Common myeloid progenitor, CD34-positive (primary cell): ENCODE measurements at regions not wholly inside any gene's neighbourhood (a gene's known extent, or its start where the extent isn't known, plus 50 kb on each side); places are given as distances from the start of the nearest gene placed in this dataset.

ENCODE experiments used
- CTCF ChIA-PET: fragments of 350-600 bp; sonication (Branson Sonifier 250); formaldehyde crosslinking; loops from one replicate; lab custom pipeline; 2021; ENCODE audit warnings: antibody characterized with exemption; lab: Charles Lee
- POLR2A ChIA-PET: fragments of 350-600 bp; sonication (Branson Sonifier 250); formaldehyde crosslinking; loops from one replicate; lab custom pipeline; 2021; ENCODE audit warnings: antibody characterized with exemption; lab: Charles Lee
- DNase-seq, 3 donors: peaks; one replicate each; pipeline versions ENCODE4 v3.0.0 to v3.0.0-alpha.2; 2013
- H3K27ac ChIP-seq, 2 experiments: 1 replicate in 1 of 2; 2 replicates in 1 of 2; pipeline ENCODE4 v1.7.0; 2013; ENCODE audit warnings: inconsistent platforms in 2 of 2, low read length in 2 of 2, mild to moderate bottlenecking in 2 of 2, low read depth in 1 of 2, moderate library complexity in 1 of 2; ENCODE audit not compliant: severe bottlenecking in 2 of 2, insufficient read depth in 1 of 2, poor library complexity in 1 of 2
- H3K27me3 ChIP-seq, 5 experiments: replicated peaks in 2 of 5; 1 replicate in 3 of 5; 2 replicates in 2 of 5; pipeline versions ENCODE4 v1.6.1 to v1.7.0; 2013; ENCODE audit warnings: low read length in 4 of 5, mild to moderate bottlenecking in 2 of 5, moderate library complexity in 2 of 5, inconsistent platforms in 1 of 5; ENCODE audit not compliant: insufficient read depth in 5 of 5, control insufficient read depth in 4 of 5
- H3K36me3 ChIP-seq, 4 experiments: 1 replicate in 2 of 4; 2 replicates in 2 of 4; pipeline versions ENCODE4 v1.6.1 to v1.7.0; 2013; ENCODE audit warnings: low read length in 3 of 4, control low read depth in 1 of 4, mild to moderate bottlenecking in 1 of 4; ENCODE audit not compliant: control insufficient read depth in 4 of 4, insufficient read depth in 4 of 4
- H3K4me1 ChIP-seq, 4 experiments: 1 replicate in 3 of 4; 2 replicates in 1 of 4; pipeline versions ENCODE4 v1.6.1 to v1.7.1; 2013; ENCODE audit warnings: low read length in 3 of 4, mild to moderate bottlenecking in 3 of 4, control low read depth in 1 of 4, inconsistent platforms in 1 of 4, moderate library complexity in 1 of 4; ENCODE audit not compliant: control insufficient read depth in 4 of 4, insufficient read depth in 4 of 4; ENCODE audit errors: control extremely low read depth in 1 of 4
- H3K4me3 ChIP-seq, 7 experiments: 1 replicate in 4 of 7; 2 replicates in 3 of 7; pipeline versions ENCODE4 v1.5.1 to v1.7.0; 2013; ENCODE audit warnings: mild to moderate bottlenecking in 7 of 7, low read length in 6 of 7, moderate library complexity in 6 of 7, inconsistent platforms in 2 of 7, low read depth in 2 of 7, control low read depth in 1 of 7; ENCODE audit not compliant: insufficient read depth in 4 of 7, control insufficient read depth in 1 of 7; ENCODE audit errors: extremely low read depth in 1 of 7
- H3K9me3 ChIP-seq, 5 experiments: 1 replicate in 4 of 5; 2 replicates in 1 of 5; pipeline versions ENCODE4 v1.6.1 to v1.7.1; 2013; ENCODE audit warnings: low read length in 4 of 5, mild to moderate bottlenecking in 2 of 5, inconsistent platforms in 1 of 5, low read depth in 1 of 5, moderate library complexity in 1 of 5; ENCODE audit not compliant: control insufficient read depth in 4 of 5, insufficient read depth in 2 of 5; ENCODE audit errors: control extremely low read depth in 1 of 5
- WGBS: methylation state at CpG from one replicate; pipeline ENCODE4 v1.1.5; 2013; ENCODE audit not compliant: insufficient coverage; 5-methylcytosine and 5-hydroxymethylcytosine counted together

DNA sequence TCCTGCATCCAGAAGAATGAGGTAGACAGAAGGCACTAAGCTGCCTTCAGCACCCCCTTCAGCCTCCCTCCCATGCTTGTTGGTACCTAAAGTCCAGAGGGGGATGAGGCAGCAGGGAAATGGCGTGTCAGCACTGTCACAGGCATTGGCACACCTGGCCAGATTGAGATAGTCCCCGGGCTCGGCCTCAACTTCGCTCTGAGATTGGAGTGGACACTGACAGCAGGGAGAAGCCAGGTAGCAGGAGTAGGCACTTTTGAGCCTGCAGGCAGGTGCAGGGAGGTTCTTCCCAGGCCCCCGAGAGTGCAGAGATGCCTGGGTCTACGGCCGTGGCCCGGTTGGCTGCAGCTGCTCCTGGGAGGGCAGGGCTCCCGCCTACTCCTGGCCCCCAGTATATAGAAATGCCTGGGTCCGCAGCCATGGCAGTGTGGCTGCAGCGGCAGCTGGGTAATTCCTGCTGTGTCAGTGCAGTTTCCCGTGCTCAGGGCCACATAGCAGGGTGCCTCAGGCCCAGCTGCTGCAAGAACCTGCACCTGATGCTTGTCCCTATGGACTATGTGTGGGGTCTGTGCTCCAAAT lies 160.3 kb downstream of the SLITRK6 start:
- no peak overlapping the region for H3K27ac ChIP-seq
- 91% methylated on average over 12 of the region's 12 CpGs for WGBS
- no peaks in the 10 kb centered on the region for H3K4me1 ChIP-seq
- H3K27me3 ChIP-seq: no peaks in the 10 kb centered on the region
- ChIA-PET POLR2A (no interaction called here), CTCF (interaction anchor here (1.9 kb wide), 1 partner anchor 43 kb away, joined by 4 read pairs; no protein-coding TSS in a partner anchor)
- peaks cover 0 to 4% (median 0%) of the 10 kb centered on the region in 5 experiments for H3K9me3 ChIP-seq
- no peak for DNase-seq
- no peak overlapping the region for H3K4me3 ChIP-seq
- no peaks in the 10 kb centered on the region for H3K36me3 ChIP-seq

DNA sequence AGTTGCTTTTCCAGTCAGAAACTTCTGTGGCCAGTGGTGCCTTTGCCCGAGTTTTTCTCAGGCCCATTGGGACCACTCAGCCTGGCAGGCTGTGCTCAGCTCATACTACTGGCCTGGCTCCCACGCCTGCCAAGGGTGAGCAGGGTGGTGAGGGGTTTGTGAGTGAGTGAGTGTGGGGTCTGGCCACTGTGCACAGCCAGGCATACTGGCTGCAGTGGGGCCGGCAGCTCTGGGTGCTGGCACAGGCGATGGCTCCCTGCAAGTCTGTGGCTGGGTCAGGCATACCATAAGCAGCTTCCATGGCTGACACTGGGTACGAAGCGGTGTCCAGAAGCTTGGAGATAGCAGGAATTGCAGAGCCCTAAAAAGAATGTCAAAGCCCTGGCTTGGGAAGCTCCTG lies 161.0 kb downstream of the SLITRK6 start:
- Histone ChIP-seq H3K4me1 (no peaks in the 10 kb centered on the region), H3K27ac (no peak overlapping the region), H3K27me3 (no peaks in the 10 kb centered on the region), H3K36me3 (no peaks in the 10 kb centered on the region), H3K9me3 (peaks cover 0 to 4% (median 0%) of the 10 kb centered on the region in 5 experiments), H3K4me3 (no peak overlapping the region)
- WGBS: 94% methylated on average over 5 of the region's 6 CpGs
- POLR2A ChIA-PET: no interaction called here
- CTCF ChIA-PET: interaction anchor here (1.9 kb wide), 1 partner anchor 44 kb away, joined by 4 read pairs; no protein-coding TSS in a partner anchor
- no peak for DNase-seq

DNA sequence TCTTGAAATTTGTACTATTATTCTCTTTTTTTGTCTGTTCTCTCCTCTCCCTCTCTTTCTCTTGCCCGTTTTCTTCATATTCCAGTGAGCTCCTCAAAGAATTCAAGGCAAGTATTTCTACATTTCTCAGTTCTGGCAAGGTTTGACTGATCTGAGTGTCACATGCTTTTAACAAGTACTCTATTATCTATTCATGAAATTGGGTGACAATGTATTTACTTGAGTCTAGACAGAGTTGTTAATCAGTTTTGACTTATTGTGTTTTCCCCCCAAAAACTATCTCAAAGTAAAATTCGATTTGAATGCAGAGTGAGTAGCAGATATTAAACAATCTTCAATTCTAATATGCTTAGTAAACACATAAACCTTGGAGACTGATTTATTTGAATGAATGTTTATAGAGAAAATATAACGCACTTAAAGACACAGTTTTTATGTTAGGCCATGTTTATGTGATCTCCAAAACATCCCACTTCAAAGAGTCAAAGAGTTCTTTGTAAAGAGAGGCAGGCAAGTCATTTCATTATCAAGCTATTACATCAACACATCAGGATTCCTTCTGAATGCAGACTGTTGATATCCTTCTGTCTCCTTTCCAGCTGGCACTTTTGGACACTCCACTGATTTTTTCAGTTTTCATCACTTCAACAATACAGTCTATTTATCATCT lies 166.6 kb downstream of the SLITRK6 start:
- no peak for DNase-seq
- 100% methylated on average over 1 of the region's 3 CpGs for WGBS
- ChIA-PET POLR2A (no interaction called here), CTCF (no interaction called here)
- no peak overlapping the region for H3K27ac ChIP-seq
- no peaks in the 10 kb centered on the region for H3K9me3 ChIP-seq
- H3K27me3 ChIP-seq: no peaks in the 10 kb centered on the region
- H3K4me1 ChIP-seq: no peaks in the 10 kb centered on the region
- no peak overlapping the region for H3K4me3 ChIP-seq
- H3K36me3 ChIP-seq: no peaks in the 10 kb centered on the region

DNA sequence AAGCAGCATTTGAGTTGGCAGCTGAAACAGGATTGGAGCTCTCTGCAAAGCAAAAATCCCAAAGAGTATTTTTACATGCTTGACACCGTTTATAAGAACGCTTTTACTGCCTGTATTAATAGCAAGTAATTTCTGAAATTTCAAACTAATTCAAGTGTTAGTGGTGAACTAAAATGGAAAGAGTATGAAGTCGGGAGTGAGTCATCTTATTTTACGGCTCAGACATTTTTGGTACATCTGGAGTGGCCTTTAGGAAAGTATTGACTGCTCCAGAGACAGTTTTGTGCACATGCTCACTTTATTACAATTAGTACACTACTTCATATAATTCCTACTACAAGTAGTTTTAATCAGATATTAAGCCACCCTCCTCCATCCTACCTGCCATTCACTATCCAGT lies 167.4 kb downstream of the SLITRK6 start:
- CTCF ChIA-PET: no interaction called here
- 100% methylated on average over 2 of the region's 4 CpGs for WGBS
- Histone ChIP-seq H3K27me3 (no peaks in the 10 kb centered on the region), H3K4me1 (no peaks in the 10 kb centered on the region), H3K4me3 (no peak overlapping the region), H3K9me3 (no peaks in the 10 kb centered on the region), H3K27ac (no peak overlapping the region), H3K36me3 (no peaks in the 10 kb centered on the region)
- no peak for DNase-seq
- POLR2A ChIA-PET: no interaction called here

DNA sequence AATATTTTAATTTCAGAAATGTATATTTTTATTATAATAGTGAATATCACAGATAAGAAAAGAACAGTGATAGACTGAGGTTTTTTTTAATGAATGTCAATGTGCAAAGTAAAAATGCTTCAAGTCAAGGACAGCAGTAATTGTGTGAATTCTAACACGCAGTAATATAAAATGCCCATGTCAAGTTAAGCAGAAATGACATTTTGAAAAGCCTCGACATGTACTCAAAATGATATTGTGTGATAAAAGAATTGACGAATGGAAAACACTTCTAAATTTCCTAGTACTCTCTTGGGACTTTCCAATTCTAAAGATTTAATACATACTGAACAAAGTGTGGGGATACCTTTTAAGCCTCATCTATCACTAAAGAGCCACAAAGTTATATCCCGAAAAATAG lies 172.6 kb downstream of the SLITRK6 start:
- WGBS: 100% methylated on average over 1 of the region's 4 CpGs
- ChIA-PET CTCF (no interaction called here), POLR2A (no interaction called here)
- H3K27ac ChIP-seq: no peak overlapping the region
- no peak overlapping the region for H3K4me3 ChIP-seq
- no peaks in the 10 kb centered on the region for H3K4me1 ChIP-seq
- no peaks in the 10 kb centered on the region for H3K9me3 ChIP-seq
- no peak for DNase-seq
- no peaks in the 10 kb centered on the region for H3K36me3 ChIP-seq
- no peaks in the 10 kb centered on the region for H3K27me3 ChIP-seq

DNA sequence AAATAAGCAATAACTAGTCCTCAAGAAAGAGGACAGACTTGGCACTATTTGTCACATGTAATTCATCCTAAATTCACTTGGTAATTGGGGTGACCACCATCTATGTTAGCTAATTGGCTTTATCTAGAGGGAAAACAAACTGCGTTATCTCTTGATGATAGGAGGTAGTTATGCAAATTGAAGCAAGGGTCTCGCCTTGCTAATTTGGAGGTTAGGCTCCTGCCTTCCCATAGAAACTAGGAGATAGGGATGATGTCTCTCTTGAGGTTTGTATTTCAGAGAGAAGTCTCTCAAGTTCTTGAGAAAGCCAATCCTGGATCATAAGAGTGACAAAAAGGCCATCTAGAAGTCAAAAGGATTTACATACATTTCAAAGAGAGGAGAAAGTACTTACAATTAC lies 179.9 kb downstream of the SLITRK6 start:
- Histone ChIP-seq H3K4me3 (no peak overlapping the region), H3K9me3 (no peaks in the 10 kb centered on the region), H3K27ac (no peak overlapping the region), H3K36me3 (no peaks in the 10 kb centered on the region), H3K4me1 (peaks cover 0 to 4% (median 2%) of the 10 kb centered on the region in 4 experiments), H3K27me3 (no peaks in the 10 kb centered on the region)
- ChIA-PET CTCF (no interaction called here), POLR2A (no interaction called here)
- WGBS: 100% methylated on average over 1 of the region's 2 CpGs
- no peak for DNase-seq

DNA sequence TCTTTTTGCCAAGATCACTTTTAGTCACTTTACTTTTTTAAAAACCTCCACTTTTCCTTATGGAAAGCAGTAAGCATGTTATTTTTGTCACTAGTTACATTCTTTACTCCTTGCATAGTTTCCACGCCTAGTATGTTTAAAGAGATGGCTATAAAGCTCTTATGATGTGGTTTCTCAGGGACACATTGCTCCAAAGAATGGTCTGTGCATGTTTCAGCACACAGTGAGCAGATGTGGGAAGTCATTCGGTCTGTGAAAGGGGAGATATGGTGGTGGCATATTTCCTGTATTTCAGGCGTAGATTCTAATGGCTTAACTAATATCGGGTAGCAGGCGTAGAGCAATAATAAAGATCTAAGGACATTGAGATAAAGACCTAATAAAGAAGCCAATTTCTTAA lies 180.7 kb downstream of the SLITRK6 start:
- Histone ChIP-seq H3K4me1 (peaks cover 0 to 4% (median 2%) of the 10 kb centered on the region in 4 experiments), H3K4me3 (no peak overlapping the region), H3K27ac (no peak overlapping the region), H3K9me3 (no peaks in the 10 kb centered on the region), H3K36me3 (no peaks in the 10 kb centered on the region), H3K27me3 (no peaks in the 10 kb centered on the region)
- no CpG with 5 or more reads among the region's 5 CpGs for WGBS
- DNase-seq: peak; percentile 5 to 72 (median 60)
- ChIA-PET CTCF (no interaction called here), POLR2A (no interaction called here)
